Esophagus squamous epithelium (tissue), 4 donors: ENCODE measurements at regions not wholly inside any gene's neighbourhood (a gene's known extent, or its start where the extent isn't known, plus 50 kb on each side); places are given as distances from the start of the nearest gene placed in this dataset.

Source experiments
- CTCF ChIP-seq, 6 experiments: fragments of 450-650 bp in 4 of 6; fragments of 200-600 bp in 2 of 6; sonication (generic) in 2 of 6; IDR thresholded peaks; one replicate each; pipeline ENCODE4 v1.5.1; 2016 to 2019; ENCODE audit warnings: antibody characterized with exemption in 6 of 6, mild to moderate bottlenecking in 4 of 6, moderate library complexity in 4 of 6
- POLR2A ChIP-seq, 4 donors: fragments of 450-650 bp; IDR thresholded peaks; one replicate each; pipeline ENCODE4 v1.6.1; 2017; ENCODE audit warnings: antibody characterized with exemption in 4 of 4, mild to moderate bottlenecking in 4 of 4, moderate library complexity in 3 of 4

- TF ChIP-seq CTCF (IDR thresholded peaks at IDR 0.05) (no peak), POLR2A (IDR thresholded peaks at IDR 0.05) (no peak)
Measured at GRCh38 chr14:44771496-44771895, 190.3 kb downstream of the KLHL28 start.
